Hematopoietic multipotent progenitor cell treated with erythropoietin and hydrocortisone succinate and interleukin-3 and kit ligand, for 6 days (in vitro differentiated cells): ENCODE measurements at regions not wholly inside any gene's neighbourhood (a gene's known extent, or its start where the extent isn't known, plus 50 kb on each side); places are given as distances from the start of the nearest gene placed in this dataset.

Experiments
- DNase-seq: peaks from one replicate; pipeline ENCODE4 v3.0.0-alpha.2; 2015

DNA sequence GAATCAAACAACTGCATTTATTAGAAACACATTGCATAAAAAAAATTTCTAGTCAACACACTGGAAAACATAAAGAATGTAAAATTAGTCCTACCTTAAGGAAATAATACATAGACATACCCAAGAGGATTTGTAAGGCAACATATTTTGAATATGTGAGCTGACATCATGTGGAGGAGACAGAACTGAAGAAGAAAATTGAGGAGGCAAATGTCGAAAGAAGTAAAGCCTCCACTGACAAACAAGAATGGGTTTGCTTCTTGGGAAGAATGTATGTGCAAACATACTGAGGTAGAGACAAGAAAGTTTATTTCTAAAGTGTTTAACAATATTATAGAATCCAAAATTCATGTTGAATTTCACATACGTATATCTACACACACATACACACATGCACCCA, 363.0 kb upstream of the PDE4D start:
- no peak for DNase-seq

DNA sequence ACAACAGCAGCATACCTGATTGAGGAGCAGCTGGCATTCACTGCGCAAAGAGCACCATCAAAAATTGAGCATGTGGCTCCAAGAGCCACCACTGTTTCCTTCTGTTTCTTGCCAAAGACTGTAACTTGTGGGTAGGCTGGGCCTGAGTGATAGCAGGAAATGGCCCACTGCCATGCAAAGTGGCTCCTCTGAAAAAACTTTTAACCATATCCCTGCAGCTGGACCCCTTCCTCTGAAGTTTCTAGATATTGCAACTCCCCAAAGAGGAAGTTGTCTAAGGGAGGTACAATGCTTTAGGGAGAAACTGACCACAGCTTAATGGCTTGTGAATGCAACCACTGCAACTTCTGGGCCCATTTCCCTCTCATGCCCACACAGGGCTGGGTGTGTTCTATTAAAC, 355.4 kb upstream of the PDE4D start:
- DNase-seq, result peak; percentile 86

DNA sequence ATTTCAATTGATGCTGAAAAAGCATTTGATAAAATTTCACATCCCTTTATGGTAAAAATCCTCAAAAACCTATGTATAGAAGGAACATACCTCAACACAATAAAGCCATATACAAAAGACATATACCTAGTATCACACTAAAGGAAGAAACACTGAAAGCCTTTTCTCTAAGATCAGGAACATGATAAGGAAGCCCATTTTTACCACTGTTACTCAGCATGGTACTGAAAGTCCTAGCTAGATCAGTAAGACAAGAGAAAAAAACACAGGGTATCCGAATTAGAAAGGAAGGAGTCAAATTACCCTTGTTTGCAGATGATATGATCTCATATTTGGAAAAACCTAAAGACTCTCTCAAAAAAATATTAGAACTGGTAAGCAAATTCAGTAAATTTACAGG, 350.2 kb upstream of the PDE4D start:
- peak; percentile 22 for DNase-seq

DNA sequence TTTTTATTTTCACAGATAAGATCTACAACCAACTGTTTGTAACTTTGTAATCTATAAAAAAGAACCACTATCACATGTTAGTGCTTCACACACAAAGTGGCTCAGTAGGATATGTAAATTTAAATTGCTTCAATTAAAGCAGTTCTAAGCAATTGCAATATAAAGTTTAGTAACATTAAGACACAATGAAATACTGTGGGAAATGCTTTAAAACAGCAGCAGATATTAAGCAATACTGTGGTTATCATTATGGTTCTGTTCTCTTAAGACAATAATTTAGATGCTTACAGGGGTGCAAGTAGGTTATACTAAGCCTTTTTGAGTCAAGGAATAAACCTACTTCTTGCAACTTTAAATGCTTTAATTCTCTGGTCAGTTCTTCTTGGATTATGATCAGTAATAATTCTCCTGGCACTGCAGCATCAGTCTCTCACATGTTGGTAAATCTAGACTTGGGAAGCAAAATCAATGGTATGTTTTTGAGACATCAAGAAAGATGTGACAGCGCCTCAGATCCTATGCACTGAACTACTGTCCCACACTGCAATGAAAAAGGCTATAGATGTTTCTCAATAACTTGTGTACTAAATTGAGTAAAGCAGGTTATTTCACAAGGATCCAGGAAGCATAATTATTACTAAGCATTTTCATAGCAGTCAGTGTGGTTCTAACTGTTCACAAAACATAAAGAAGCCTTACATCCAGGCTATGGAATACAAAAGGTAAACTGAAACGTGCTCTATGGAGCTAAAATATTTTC, 338.7 kb upstream of the PDE4D start:
- peak; percentile 60 for DNase-seq

DNA sequence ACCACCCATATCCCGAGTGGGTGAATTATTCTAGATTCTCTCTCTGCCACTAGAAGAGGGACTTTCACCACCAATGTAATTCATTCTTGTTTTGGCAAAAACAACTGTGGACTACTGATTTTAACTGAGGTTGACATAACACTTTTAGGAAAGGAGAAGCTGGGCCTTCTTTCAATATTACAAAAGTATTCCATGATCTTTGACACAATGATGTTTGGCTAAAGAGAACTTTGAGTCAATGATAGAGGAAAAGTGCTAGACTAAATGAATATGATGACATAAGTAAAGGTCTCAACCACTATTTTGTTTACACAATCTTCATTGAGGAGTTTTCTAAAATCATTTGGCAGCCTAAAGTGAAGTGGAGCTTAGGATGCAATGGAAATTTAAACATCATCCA, 336.9 kb upstream of the PDE4D start:
- no peak for DNase-seq

DNA sequence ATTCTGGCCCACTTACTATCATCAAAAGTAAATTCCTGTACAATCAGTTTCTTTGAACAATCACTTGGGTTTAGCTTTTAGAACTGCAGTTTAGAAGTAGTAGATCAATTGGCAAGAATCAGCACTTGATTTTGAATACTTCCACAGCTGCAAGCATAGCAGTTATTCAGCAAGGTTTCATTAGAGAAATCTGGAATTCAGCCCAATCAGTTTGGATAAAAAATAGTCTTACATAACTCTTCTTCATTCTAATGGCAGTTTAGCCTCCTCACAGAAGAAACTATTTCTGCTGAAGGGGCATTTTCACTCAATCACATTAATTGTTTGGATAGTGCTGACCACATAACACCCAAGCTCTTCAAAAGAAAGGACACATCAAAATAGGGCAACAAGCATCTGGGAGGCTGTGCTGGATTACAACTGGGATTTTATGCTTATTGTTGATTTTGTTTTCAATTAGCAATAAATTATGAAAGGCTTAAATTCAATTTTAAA, 336.2 kb upstream of the PDE4D start:
- no peak for DNase-seq

DNA sequence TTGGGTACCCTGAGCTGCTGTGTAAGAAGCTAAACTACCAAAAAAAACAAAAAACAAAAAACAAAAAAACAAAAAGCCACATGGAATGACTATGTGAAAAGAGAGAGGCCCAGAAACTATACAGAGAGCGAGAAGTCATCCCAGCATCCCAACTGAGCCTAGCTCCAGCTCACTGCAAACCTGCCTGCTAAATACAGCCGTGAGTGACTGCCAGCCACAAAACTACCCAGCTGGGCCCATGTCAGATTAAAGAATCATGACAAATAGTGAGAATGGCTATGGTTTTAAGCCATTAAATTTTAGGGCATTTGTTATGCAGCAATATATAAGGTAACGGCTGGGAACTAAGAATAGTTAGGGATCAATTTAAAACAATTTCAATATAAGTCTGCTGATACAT, 335.1 kb upstream of the PDE4D start:
- DNase-seq, result no peak

DNA sequence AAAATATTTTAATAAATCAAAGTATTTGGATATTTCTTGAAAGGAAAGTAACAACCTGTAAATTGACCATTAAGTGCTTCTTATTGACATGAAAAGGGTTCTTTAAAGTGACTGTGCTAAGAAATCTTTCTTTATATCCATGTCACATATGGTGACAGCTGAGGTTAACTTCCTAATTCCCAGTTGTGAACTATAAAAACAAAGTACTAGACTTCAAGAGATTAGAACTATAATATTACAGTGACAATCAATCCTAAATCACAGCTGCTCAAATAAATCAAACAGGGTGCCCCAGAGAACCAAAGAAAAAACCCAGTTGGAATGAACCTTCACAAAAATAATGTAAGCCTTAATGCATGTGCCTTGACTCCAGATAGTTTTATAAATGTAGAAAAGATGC, 332.6 kb upstream of the PDE4D start:
- no peak for DNase-seq

DNA sequence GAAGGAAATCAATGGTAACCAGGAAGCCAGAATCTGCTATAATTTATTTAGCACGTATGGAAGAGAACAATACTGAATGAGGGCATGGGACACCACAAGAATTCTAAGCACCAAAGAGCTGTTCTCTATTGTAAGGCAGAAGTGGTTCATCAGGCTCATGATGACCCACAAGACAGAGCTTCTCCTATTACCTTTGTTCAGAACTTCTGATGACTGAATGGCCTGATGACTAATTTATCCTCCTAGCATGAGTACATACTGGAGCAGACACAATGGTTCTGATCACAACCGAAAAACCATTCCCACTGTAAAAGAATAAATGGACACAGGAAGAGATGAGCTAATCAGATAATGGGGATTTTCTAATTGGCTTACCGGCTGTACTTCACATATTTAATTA, 329.8 kb upstream of the PDE4D start:
- DNase-seq, result no peak

DNA sequence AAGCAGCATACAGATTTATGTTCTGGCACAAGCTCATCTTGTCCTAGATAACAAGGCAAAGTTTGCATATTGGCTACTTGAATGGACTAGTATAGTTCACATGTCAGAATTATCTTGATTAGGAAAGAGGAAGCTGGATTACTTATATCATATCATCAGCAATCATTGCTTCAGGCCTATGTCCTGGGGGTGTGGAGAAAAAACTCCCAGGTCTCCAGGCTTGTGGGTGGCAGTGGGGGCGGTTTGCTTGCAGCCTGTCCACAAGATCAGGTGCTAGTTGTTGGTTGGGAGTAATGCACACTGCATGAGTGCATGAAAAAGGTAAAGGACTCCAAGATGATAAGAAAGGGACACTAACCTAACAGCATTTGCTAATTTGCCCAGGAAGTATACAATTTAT, 326.4 kb upstream of the PDE4D start:
- DNase-seq, result peak; percentile 20

DNA sequence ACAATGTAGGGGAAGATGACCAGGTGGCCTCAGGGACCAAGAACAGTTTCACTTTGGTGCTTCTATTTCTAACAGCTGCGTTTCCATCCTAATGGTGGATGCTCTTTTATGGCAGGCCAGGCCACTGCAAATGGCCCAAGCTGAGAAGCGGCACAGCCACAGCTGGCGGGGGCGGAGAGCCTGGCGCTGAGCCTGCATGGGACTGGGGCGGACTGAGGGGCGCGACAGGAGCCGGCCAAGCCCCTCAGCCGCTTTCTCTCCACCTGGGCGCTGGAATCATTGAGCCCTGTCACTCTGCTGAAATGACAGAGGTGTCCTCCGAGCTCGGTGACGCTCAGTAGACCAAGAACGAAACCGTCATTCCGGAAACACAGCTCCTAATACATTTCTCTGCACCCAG, 317.3 kb upstream of the PDE4D start:
- DNase-seq, result no peak

DNA sequence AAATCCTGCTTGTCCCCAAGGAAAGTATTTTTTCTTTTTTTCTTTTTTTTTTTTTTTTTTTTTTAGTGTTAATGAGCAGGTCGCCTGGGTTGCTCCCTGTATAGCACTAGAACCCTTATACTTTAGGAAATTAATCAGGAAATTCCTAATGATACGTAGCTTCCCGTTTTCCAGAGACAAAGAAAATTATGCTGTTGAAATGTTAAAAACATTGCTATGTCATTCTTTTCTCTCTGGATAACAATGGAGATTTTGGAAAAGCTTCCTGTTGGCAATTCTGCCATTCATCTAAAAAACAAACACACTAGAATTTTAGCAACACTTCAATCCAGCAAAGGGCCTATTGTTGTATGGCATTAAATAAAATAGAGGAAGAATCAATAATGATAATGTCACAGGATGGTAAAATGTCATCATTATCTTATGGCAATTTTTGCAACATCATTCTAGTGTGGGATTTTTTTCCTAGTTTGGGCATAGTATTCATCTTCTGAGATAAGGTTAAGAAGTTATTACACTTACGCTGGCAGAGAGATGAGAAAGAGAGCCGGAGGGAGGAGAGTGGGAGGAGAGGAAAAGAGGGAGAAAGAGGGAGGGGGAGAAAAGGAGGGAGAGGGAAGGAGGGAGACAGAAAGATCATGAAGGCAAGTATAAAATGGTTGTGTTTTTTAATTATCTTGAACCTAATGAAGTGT, 315.8 kb upstream of the PDE4D start:
- DNase-seq, result no peak

DNA sequence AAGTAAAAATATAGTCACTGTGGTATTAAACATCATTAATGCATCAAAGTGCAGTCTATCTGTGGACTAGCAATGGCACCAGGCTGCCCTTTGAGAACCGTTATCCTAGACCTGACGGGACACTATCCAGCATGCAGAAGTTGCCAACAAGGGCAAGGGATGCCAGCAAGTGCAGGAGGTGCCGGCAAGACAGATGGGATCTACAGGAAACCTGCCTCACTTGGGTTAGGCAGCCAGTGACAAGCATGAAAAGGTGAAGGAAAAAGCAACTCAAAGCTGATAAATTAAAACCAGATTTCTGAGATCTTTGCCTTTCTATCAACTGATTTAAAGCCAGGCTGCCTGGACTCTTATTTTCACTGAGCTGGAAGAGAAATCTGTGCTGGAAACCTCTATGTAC, 315.2 kb upstream of the PDE4D start:
- DNase-seq, result no peak

DNA sequence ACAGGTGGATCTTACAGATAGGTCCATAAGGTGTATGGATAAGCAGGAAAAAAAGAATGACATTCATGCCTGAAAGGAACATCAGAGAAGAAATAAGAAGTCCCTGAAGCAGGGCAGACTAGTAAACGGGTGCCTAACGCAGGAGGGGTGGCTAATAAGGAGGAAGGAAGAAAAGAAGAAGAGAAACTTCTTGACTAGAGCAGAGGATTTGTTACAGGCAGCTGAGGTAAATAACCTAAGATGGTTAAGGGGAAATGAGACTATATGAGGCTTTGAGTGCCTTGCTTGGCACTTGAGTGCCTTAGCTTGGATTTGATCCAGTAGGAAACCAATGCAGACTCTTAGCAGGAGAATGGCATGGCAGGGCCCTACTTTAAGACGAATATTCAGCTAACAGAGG, 313.5 kb upstream of the PDE4D start:
- peak; percentile 3 for DNase-seq

DNA sequence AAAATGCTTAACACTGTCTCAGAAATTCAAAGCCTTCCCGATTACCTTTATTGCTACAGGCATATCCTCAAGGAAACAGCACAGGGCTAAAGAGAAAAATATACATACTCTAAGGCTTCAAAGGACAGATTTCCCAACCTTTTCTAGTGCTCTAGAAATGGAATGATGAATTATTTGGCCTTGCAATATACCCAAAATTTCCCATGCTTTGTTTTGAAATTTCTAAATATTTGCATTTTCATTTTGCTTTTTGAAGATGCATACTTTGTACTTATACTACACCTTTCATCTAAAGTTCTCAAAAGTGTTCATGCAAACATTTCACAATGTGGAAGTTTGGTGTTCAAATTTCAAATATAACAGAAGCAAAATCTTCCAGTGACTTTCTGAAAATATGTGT, 312.7 kb upstream of the PDE4D start:
- DNase-seq, result no peak

DNA sequence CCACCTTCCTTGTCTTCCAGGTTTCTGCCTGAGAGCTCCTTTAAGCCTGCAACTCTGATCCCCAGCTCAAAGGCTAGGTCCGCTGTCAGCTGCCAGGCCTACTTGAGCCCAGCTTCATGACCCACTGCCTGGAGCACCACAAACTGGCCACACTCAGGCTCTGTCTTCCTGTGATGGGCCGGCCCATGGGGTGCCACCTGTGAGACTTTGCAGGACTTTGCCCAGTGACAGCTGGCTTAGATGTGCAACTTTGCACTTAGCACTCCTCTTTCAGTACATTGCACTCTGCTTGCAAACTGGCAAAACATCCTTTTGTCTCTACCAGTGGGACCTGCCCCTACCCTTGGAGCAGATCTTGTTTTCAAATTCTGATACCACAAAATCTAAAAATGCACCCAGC, 311.5 kb upstream of the PDE4D start:
- DNase-seq, result no peak

DNA sequence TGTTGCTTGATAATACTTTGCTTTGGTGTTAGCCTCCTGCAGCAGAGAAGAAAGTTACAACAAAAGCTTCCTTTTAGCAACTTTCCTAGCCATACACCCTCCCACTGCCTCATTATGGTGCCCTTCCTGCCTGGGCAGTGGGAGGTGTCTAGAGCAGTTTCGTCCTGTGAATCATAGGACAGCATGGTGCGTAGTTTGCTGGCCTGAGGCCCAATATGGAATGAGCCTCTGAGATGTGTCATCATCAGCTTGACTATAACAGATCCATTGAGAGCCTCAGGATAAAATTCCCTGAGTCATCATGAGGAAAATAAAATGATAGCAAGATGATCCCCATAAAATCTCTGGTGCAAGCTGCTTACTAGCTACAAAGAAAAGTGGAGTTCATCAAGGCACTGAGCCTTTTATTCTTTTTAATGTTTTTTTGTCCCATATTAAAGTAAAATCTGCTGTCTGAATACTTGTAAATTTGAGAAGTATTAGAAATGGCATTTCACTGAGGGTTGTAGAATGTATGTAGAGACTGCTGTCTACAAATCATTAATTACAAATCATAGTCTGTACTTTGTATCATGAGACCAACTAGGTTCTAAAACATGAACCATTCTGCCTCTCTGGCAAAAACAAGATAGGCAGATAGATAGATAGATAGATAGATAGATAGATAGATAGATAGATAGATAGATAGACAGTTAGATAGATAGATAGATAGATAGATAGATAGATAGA, 303.0 kb upstream of the PDE4D start:
- DNase-seq, result no peak

DNA sequence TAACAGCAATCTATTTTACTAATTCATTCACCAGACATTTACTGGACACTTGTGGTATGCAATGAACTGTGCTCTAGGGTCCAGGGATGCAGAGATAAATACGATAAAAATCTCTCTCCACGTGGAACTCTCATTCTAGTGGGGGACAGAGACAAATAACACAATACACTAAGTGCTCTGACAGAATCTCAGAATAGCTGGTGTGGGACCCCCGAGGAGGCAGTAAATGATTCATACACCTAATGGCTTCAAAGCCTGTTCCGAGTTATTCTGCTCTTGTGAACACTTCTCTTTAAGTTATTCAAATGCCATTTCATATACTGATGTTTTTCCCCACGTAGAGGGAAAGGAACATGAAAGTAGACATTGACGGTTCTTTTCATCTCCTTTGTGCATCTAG, 302.0 kb upstream of the PDE4D start:
- no peak for DNase-seq

DNA sequence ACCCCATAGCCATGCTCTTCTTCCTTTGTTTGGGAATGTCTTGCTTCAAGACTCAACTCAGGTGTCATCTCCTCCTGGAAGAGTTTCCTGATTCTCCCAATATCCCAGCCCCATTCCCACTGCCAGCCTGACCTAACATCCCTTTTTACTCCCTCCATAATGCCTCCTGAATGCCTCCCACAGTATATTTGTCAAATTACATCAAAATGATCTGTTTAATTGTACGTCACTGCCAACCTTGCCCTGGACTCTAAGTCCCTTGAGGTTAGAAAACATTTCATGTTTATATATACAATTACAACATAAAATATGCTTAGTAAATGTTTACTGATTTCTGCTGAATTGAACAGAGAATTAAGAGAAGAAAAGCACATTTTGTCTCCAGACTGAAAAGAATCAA, 301.6 kb upstream of the PDE4D start:
- no peak for DNase-seq

DNA sequence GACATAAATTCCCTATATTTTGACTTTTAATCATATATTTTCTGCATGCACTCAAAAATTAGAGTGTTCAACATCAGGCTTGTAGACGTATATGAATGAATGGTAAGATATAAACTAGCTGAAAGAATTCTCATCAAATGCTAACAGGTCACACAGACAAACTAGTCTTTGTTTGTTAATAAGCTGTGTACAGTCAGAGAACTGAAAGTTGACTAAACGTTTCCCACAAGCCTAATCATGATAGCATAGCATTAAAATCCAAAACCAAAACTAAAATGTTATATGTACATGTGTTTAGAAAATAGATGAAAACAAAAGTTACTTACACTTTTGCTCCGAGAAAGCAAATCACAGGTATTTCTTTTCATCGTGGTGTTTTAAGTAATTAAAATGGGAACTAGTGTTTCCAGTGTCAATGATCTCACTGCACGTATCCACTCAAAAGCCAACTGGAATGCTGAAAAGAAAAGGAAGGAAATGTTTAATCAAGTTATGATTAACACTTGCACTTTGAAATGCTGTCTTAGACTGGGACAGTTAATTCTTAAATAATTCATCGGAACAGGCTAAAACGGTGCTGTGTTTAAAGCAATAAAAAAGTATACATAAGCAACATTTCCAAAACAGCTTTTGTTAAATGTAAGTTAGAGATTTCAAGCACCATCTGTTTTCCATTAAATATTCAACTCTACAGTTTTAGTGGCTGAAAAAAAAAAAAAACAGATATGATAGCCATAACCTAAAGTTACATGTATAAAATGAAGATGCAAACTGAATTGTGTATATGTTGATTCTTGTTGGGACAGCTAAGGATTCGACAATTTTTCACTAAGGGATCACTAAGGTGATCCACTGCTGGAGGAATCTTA, 291.9 kb upstream of the PDE4D start:
- DNase-seq, result no peak

DNA sequence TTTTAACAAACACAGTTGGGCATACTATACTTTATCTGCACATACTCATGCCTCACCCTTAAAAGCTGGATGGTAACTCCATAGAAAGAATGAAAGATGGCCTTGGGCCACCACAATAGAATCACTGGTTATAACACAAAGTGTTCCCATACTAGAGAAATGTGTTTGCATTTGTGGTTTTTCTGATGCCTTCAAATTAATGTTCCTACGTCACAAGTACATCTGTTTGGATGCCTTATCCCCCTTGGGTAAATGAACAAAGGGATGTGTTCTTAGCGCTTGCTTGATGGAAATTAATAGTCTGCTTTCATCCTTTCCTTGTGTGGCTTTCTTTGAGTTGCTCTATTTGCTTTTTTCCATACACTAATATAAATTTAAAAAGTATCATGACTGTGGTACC, 291.1 kb upstream of the PDE4D start:
- no peak for DNase-seq

DNA sequence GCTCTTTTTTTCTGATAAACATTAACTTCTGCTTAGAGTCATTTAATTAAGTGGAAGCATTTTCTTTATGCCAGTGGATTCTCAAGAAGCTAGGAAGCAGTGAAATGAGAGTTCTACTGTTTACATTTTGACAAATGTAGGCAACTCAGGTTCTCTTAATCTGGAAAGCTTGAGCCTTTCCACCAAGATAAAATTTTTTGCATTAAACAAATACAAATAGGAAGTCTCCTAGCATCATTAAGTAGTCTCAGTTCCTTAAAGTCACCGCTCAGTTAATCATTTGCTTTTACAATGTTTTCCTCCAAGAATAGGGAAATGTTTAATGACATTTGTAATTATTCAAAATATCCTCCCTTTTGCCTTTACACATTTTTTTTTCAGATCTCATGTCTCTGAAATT, 290.4 kb upstream of the PDE4D start:
- DNase-seq, result no peak

DNA sequence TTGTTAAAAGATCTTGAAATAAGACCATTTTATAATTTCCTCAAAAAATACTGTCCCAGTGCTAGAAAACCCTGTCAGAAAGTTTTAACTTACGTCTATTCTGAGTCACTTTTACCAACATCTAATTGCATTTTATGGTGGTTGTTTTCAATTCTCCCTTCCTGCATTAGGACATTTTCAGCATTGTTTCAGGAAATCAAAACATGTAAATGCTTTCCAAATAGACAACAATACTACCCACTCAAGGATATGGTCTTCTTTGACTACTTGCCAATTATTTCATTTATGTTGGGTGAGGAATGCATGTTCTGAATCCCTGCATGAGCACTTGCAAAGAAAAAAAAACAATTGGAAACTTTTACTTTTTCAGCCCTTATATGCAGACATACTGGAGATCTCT, 284.6 kb upstream of the PDE4D start:
- DNase-seq, result no peak
